NT2/D1 (cell line): ENCODE measurements at regions not wholly inside any gene's neighbourhood (a gene's known extent, or its start where the extent isn't known, plus 50 kb on each side); places are given as distances from the start of the nearest gene placed in this dataset.

Source experiments
- DNase-seq: peaks from one replicate; pipeline ENCODE4 v3.0.0-alpha.2; 2011; ENCODE audit warnings: low read depth, low spot score
- H3K27me3 ChIP-seq: 2 replicates; pipeline ENCODE4 v1.6.0; 2011; ENCODE audit warnings: mild to moderate bottlenecking; ENCODE audit not compliant: insufficient read length, insufficient read depth
- H3K36me3 ChIP-seq: 2 replicates; pipeline ENCODE4 v1.6.1; 2011; ENCODE audit warnings: mild to moderate bottlenecking, low read length, mixed read lengths; ENCODE audit not compliant: insufficient read depth, insufficient read length
- H3K4me1 ChIP-seq: 2 replicates; pipeline ENCODE4 v1.5.1; 2011; ENCODE audit not compliant: insufficient read depth, insufficient read length
- H3K4me3 ChIP-seq: 2 replicates; pipeline ENCODE4 v1.5.1; 2011; ENCODE audit warnings: low read depth; ENCODE audit not compliant: insufficient read length
- H3K9ac ChIP-seq: 2 replicates; pipeline ENCODE4 v1.6.0; 2011; ENCODE audit warnings: low read depth; ENCODE audit not compliant: insufficient read length
- H3K9me3 ChIP-seq: 2 replicates; pipeline ENCODE4 v1.5.1; 2011; ENCODE audit warnings: mild to moderate bottlenecking, low read length; ENCODE audit not compliant: insufficient read depth
- SUZ12 ChIP-seq: IDR thresholded peaks from 2 replicates; pipeline ENCODE4 v1.6.1; 2011; ENCODE audit not compliant: insufficient read length, insufficient read depth; ENCODE audit errors: extremely low read depth
- YY1 ChIP-seq: IDR thresholded peaks from 2 replicates; pipeline ENCODE4 v1.6.1; 2011; ENCODE audit not compliant: insufficient read length, insufficient read depth
- ZNF274 ChIP-seq: IDR thresholded peaks from 2 replicates; pipeline ENCODE4 v1.6.1; 2011; ENCODE audit warnings: mild to moderate bottlenecking, low read depth, low read length

DNA sequence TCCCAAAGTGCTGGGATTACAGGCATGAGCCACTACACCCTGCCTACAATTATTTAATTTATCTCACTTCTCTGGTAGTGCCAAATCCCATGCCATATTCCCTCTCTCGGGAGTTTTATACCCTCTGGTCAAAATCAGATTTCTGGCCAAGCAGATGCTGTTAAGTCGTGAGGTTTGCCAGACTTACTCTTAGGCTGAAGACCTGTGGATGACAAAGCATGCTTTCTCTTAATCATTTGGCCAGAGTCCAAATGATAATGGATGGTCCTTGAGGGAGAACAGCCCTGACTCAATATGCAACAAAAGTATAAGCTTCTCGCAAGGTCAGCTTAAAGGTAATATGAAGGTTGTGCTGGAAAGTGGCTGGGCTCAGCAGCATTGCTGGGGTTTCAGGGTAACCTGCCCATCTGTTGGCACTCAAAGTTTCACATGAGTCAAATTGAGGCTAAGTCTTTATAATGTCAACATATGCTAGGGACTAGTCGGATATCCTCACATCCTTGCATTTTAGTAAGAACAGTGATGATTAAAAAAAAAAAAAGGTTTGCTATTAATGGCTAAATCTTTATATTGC is 280.1 kb downstream of the KIF4B start:
- Histone ChIP-seq H3K4me1 (no peaks in the 10 kb centered on the region), H3K36me3 (no peaks in the 10 kb centered on the region), H3K9me3 (no peaks in the 10 kb centered on the region), H3K4me3 (no peak overlapping the region), H3K27me3 (no peaks in the 10 kb centered on the region), H3K9ac (no peak overlapping the region)
- no peak for DNase-seq
- TF ChIP-seq SUZ12 (no peak), ZNF274 (no peak), YY1 (no peak)

DNA sequence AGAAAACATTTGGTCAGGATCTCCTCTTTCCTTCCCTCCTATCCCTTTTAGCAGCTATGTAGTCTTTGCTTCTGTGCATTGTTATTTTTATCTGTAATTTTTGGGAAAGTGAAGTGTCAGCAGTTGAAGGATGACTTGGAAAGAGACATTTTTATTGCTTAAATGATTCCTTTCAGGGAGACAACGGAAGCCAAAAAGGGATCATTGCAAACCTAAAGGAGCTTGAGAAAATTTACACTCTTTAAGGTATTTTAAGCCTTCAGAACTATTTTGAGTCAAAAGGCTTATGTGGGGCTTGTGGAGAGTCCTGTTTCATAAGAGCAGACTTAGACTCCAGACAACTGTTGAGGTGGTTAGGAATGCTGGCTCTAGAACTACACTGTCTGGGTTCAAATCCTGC is 281.6 kb downstream of the KIF4B start:
- Histone ChIP-seq H3K9me3 (no peaks in the 10 kb centered on the region), H3K36me3 (no peaks in the 10 kb centered on the region), H3K4me1 (peaks cover 3% of the 10 kb centered on the region), H3K9ac (no peak overlapping the region), H3K27me3 (no peaks in the 10 kb centered on the region), H3K4me3 (no peak overlapping the region)
- no peak for TF ChIP-seq YY1
- no peak for TF ChIP-seq ZNF274
- TF ChIP-seq SUZ12, result no peak
- DNase-seq, result no peak

DNA sequence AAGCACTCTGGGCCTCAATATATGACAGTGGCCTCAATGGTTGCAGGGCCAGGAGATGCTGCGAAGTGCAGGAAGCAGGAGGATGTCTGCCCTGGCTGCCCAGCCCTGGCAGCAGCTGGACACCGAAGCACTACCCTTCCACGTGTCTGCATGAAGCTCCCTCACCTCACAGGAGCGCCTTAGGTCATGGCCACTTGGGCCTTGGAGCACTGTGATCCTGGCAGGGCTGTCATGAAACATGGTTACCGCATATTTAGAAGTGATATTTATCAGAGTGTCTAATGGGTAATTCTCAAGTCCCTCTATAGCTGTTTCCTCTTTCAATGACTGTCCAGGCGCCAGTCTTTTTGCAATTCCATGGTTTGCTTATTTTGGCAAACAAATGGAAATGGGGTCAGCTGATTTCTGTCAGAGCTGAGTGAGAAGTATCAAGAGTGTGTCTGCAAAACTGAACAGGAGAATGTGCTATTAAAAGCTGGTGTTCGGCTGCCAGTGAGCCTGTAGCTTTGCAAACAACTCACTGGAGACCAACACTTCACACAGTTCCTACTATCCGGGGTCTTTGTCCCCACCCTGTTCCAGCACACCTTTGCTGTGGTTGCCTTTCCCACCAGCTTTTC is 285.9 kb downstream of the KIF4B start:
- H3K9ac ChIP-seq, result no peak overlapping the region
- no peak overlapping the region for H3K4me3 ChIP-seq

DNA sequence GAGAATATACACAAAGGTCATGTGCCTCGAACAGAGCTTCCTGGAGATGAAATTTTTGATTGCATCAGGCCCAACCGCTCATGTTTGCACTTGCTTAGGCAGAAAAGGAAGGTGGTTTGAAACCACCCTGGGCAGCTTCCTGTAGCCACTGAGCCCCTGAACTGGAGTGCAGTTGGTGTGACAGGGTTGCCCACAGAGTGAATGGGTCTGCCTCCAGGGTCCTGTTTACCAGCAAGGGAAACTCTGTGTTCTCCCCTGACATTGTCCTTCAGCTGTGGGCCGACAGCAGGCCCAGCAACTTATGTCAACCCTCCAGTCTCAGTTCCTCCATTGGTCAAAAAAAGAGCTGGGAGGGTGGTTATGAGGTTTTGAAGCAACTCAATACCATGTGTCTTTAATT is 289.6 kb downstream of the KIF4B start:
- no peak for TF ChIP-seq YY1
- no peak for TF ChIP-seq ZNF274
- no peak for TF ChIP-seq SUZ12
- Histone ChIP-seq H3K9me3 (no peaks in the 10 kb centered on the region), H3K27me3 (no peaks in the 10 kb centered on the region), H3K4me1 (peaks cover 3% of the 10 kb centered on the region), H3K36me3 (no peaks in the 10 kb centered on the region), H3K9ac (no peak overlapping the region), H3K4me3 (no peak overlapping the region)
- DNase-seq, result no peak

More for the DNA sequence above, 285.9 kb downstream of the KIF4B start:
- Histone ChIP-seq H3K36me3 (no peaks in the 10 kb centered on the region), H3K27me3 (no peaks in the 10 kb centered on the region), H3K4me1 (peaks cover 3% of the 10 kb centered on the region), H3K9me3 (no peaks in the 10 kb centered on the region)
- TF ChIP-seq ZNF274 (no peak), SUZ12 (no peak), YY1 (no peak)
- no peak for DNase-seq

DNA sequence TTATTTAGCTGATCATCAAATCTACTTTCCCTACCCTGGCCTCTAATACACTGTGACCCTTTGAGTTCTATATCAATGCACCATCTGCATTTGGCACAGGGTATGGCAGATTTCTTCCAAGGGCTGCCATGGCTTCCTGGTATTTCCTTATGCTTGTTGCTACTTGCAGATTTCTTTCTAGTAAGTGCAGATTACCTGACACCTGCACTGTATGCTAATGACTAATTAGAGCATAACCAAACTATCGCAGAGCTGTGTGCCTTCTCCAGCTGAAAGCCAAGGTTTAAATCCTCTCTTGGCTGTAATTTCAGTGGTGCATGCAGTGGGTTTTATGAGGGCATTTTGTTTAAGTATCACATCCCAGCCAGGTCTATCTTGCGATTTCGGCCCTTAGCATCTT is 293.7 kb downstream of the KIF4B start:
- H3K4me1 ChIP-seq, result no peaks in the 10 kb centered on the region
- H3K4me3 ChIP-seq, result no peak overlapping the region
- H3K9me3 ChIP-seq, result no peaks in the 10 kb centered on the region
- DNase-seq, result no peak
- no peak for TF ChIP-seq ZNF274
- TF ChIP-seq YY1, result no peak
- no peak for TF ChIP-seq SUZ12
- no peaks in the 10 kb centered on the region for H3K27me3 ChIP-seq
- H3K36me3 ChIP-seq, result no peaks in the 10 kb centered on the region
- H3K9ac ChIP-seq, result no peak overlapping the region

DNA sequence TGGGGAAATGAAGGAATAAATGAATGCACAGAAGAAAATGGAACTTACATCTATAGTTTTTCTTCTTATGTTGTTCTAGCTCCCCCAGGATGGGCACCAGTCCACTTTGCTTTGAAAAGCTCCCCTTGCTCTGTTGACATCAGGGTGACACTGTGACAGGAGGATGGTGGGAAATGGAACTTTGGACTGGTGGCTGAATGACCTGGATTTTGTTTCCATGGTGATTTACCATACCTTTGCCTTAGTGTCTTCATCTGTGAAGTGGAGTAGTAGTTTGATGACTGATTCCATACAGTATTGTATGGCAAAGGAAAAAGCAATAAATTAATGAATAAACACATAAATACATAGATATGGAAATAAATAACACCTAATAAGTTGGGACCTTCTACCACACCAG is 294.7 kb downstream of the KIF4B start:
- Histone ChIP-seq H3K4me1 (no peaks in the 10 kb centered on the region), H3K9me3 (no peaks in the 10 kb centered on the region), H3K9ac (no peak overlapping the region), H3K4me3 (no peak overlapping the region), H3K36me3 (no peaks in the 10 kb centered on the region), H3K27me3 (no peaks in the 10 kb centered on the region)
- no peak for TF ChIP-seq SUZ12
- TF ChIP-seq YY1, result no peak
- TF ChIP-seq ZNF274, result no peak
- no peak for DNase-seq

DNA sequence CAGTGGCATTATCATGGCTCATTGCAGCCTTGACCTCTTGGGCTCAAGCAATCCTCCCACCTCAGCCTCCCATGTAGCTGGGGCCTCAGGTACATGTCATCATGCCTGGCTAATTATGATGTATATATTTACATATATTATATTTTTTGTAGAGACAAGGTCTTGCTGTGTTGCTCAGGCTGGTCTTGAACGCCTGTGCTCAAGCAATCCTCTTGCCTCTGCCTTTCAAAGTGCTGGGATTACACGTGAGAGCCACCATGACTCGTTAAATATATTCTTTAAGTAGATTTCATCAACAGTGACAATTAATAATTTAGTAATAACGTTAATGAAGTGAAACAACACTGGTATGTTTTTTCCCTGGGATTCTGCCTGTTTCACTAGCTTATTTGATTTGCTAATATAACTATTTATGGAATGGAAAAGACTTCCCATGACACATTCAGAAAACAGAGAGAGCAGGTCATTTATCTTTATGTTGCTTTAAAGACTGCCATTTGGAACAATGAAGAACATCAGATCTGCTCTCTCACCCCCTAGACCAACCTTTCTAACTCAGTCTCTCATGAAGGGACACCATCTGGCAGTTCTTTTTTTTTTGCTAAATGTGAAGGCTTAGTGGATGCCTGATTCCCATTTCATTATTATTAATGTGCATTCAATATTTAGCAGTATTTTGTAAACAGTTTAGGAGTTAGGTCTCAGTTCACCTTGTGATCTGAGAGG is 295.6 kb downstream of the KIF4B start:
- Histone ChIP-seq H3K4me3 (no peak overlapping the region), H3K9me3 (no peaks in the 10 kb centered on the region), H3K27me3 (no peaks in the 10 kb centered on the region), H3K4me1 (no peaks in the 10 kb centered on the region), H3K36me3 (no peaks in the 10 kb centered on the region), H3K9ac (no peak overlapping the region)
- TF ChIP-seq YY1 (no peak), ZNF274 (no peak), SUZ12 (no peak)
- no peak for DNase-seq
